BJ (cell line): ENCODE measurements at regions not wholly inside any gene's neighbourhood (a gene's known extent, or its start where the extent isn't known, plus 50 kb on each side); places are given as distances from the start of the nearest gene placed in this dataset.
"Not testable (repeated sequence)": the region's sequence is repeated elsewhere in the genome, so short reads cannot be mapped to it uniquely, and the experiment has no call there.

Source experiments
- CTCF ChIA-PET: fragments of 350-600 bp; formaldehyde crosslinking; extraction: SDS; loops from one replicate; lab custom pipeline; 2021; ENCODE audit warnings: antibody characterized with exemption, inconsistent platforms; lab: Yijun Ruan, JAX
- POLR2A ChIA-PET: fragments of 300-600 bp; sonication (Branson Sonifier 250); formaldehyde crosslinking; extraction: SDS; loops from one replicate; lab custom pipeline; 2021; ENCODE audit warnings: antibody characterized with exemption; lab: Charles Lee
- DNase-seq: peaks from one replicate; pipeline ENCODE4 v3.0.0-alpha.2; 2011; ENCODE audit warnings: low read depth
- H3K27me3 ChIP-seq: 2 replicates; pipeline ENCODE4 v1.6.0; 2011; ENCODE audit warnings: low read length; ENCODE audit not compliant: control insufficient read depth, insufficient read depth
- H3K36me3 ChIP-seq: 2 replicates; pipeline ENCODE4 v1.5.1; 2011; ENCODE audit warnings: low read length; ENCODE audit not compliant: control insufficient read depth, insufficient read depth
- H3K4me3 ChIP-seq: 2 replicates; pipeline ENCODE4 v1.5.1; 2011; ENCODE audit warnings: low read depth, mild to moderate bottlenecking, control low read depth, low read length
- CTCF ChIP-seq: IDR thresholded peaks from 2 replicates; pipeline ENCODE4 v1.5.1; 2011; ENCODE audit warnings: low read depth, mild to moderate bottlenecking, control low read depth, inconsistent platforms, low read length, moderate library complexity; ENCODE audit not compliant: insufficient read depth

- CTCF ChIA-PET, result no interaction called here
- Histone ChIP-seq H3K36me3 (no peaks in the 10 kb centered on the region), H3K27me3 (no peaks in the 10 kb centered on the region), H3K4me3 (no peak overlapping the region)
- no peak for TF ChIP-seq CTCF
- no peak for DNase-seq
- POLR2A ChIA-PET, result no interaction called here
These were observed 1187.8 kb downstream of the TECRL start for GRCh38 chr4:63221477-63221876.

- POLR2A ChIA-PET, result no interaction called here
- H3K27me3 ChIP-seq, result no peaks in the 10 kb centered on the region
- CTCF ChIA-PET, result no interaction called here
- DNase-seq, result no peak
- H3K4me3 ChIP-seq, result no peak overlapping the region
- H3K36me3 ChIP-seq, result no peaks in the 10 kb centered on the region
- TF ChIP-seq CTCF, result no peak
These were observed 1190.4 kb downstream of the TECRL start for GRCh38 chr4:63218856-63219255.

- no peak overlapping the region for H3K4me3 ChIP-seq
- TF ChIP-seq CTCF, result no peak
- DNase-seq, result no peak
- POLR2A ChIA-PET, result no interaction called here
- H3K27me3 ChIP-seq, result no peaks in the 10 kb centered on the region
- CTCF ChIA-PET, result no interaction called here
- H3K36me3 ChIP-seq, result no peaks in the 10 kb centered on the region
These were observed 1195.2 kb downstream of the TECRL start for GRCh38 chr4:63214076-63214475.

GRCh38 chr4:63211776-63212479 is 1197.3 kb downstream of the TECRL start:
- Histone ChIP-seq H3K4me3 (no peak overlapping the region), H3K36me3 (no peaks in the 10 kb centered on the region), H3K27me3 (no peaks in the 10 kb centered on the region)
- no peak for DNase-seq
- ChIA-PET POLR2A (no interaction called here), CTCF (interaction anchor here (0.7 kb wide), 1 partner anchor 230 kb away, joined by 5 read pairs; no protein-coding TSS in a partner anchor)
- TF ChIP-seq CTCF, result no peak

GRCh38 chr4:63211375-63211774 is 1197.9 kb downstream of the TECRL start:
- TF ChIP-seq CTCF, result no peak

GRCh38 chr4:63193029-63193428 is 1216.2 kb downstream of the TECRL start:
- POLR2A ChIA-PET, H3K27me3 ChIP-seq, H3K4me3 ChIP-seq, CTCF ChIA-PET, H3K36me3 ChIP-seq, DNase-seq: not testable (repeated sequence)

More at GRCh38 chr4:63211375-63211774, 1197.9 kb downstream of the TECRL start:
- H3K27me3 ChIP-seq, result no peaks in the 10 kb centered on the region
- no peaks in the 10 kb centered on the region for H3K36me3 ChIP-seq
- ChIA-PET CTCF (interaction anchor here (0.7 kb wide), 1 partner anchor 231 kb away, joined by 5 read pairs; no protein-coding TSS in a partner anchor), POLR2A (no interaction called here)
- DNase-seq, result no peak
- H3K4me3 ChIP-seq, result no peak overlapping the region
